ENCODE measurements at regions not wholly inside any gene's neighbourhood (a gene's known extent, or its start where the extent isn't known, plus 50 kb on each side); places are given as distances from the start of the nearest gene placed in this dataset.
"Not testable (repeated sequence)": the region's sequence is repeated elsewhere in the genome, so short reads cannot be mapped to it uniquely, and the experiment has no call there.

DNA sequence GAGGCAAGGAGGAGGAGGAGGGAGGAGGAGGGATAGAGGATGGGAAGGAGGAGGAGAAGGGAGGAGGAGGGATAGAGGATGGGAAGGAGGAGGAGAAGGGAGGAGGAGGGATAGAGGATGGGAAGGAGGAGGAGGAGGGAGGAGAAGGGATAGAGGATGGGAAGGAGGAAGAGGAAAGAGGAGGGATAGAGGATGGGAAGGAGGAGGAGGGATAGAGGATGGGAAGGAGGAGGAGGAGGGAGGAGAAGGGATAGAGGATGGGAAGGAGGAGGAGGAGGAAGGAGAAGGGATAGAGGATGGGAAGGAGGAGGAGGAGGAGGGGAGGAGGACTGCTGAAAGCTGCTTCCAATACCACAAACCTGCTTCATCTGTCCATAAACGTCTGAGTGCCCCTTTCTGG is 1070.5 kb downstream of the BRD1 start:
- H3K4me2 ChIP-seq (ENCODE audit: low read depth, low read length); H3K9me1 ChIP-seq (ENCODE audit: insufficient read depth, low read length); H2BK120ac ChIP-seq (ENCODE audit: low read depth, low read length); H2AK5ac ChIP-seq (ENCODE audit: low read depth, low read length); H3K23ac ChIP-seq (ENCODE audit: low read depth, low read length); in situ Hi-C loops (cut with MboI; ENCODE audit: low sequenced_read_pairs); H3K79me1 ChIP-seq (ENCODE audit: low read depth in 1 of 2, low read length in 2 of 2); H3K9ac ChIP-seq (ENCODE audit: low read depth, low read length); H2BK5ac ChIP-seq (ENCODE audit: low read depth, low read length, poor library complexity, severe bottlenecking); H4K5ac ChIP-seq (ENCODE audit: low read depth, low read length); H4K91ac ChIP-seq (ENCODE audit: insufficient read depth, low read depth, low read length); H3K4me3 ChIP-seq (ENCODE audit: insufficient read depth, low read depth, low read length); H3K27ac ChIP-seq (ENCODE audit: insufficient read depth, low read length); H3K4me1 ChIP-seq (ENCODE audit: control insufficient read depth, insufficient read depth, low read length); H2BK20ac ChIP-seq (ENCODE audit: low read depth, low read length); H4K20me1 ChIP-seq (ENCODE audit: insufficient read depth, low read length); H3K36me3 ChIP-seq (ENCODE audit: control insufficient read depth, insufficient read depth, low read length); H3K27me3 ChIP-seq (ENCODE audit: control insufficient read depth, insufficient read depth, low read length); dilution Hi-C loops (cut with HindIII; ENCODE audit: low sequenced_read_pairs, unreplicated experiment); DNase-seq; H2AK9ac ChIP-seq (replicated peaks; ENCODE audit: low read depth, low read length, poor library complexity); H3K4ac ChIP-seq (ENCODE audit: low read depth, low read length); H2AFZ ChIP-seq (replicated peaks; ENCODE audit: low read length, poor library complexity); H3K18ac ChIP-seq (ENCODE audit: low read depth, low read length); intact Hi-C loops (cut with micrococcal nuclease); BruUV-seq (replicated peaks); POLR2A ChIA-PET (ENCODE audit: unreplicated experiment); CTCF ChIA-PET; H3K14ac ChIP-seq (replicated peaks; ENCODE audit: low read depth, low read length); ATAC-seq (ENCODE audit: low read depth); H2BK15ac ChIP-seq (ENCODE audit: low read depth, low read length); H3K56ac ChIP-seq (ENCODE audit: extremely low read depth, insufficient read depth, low read length); H4K8ac ChIP-seq (ENCODE audit: low read depth in 2 of 2, low read length in 2 of 2): not testable (repeated sequence)
- peaks cover 77% of the 10 kb centered on the region for H3K9me3 ChIP-seq (ENCODE audit: control insufficient read depth, insufficient read depth, low read length)
- no CpG with 5 or more reads among the region's 1 CpG for WGBS, 2 experiments (ENCODE audit: extremely low coverage in 2 of 2, insufficient read length in 1 of 2)

All from IMR-90 (cell line).